HCT116 (cell line): ENCODE measurements at regions not wholly inside any gene's neighbourhood (a gene's known extent, or its start where the extent isn't known, plus 50 kb on each side); places are given as distances from the start of the nearest gene placed in this dataset.

Experiments
- ATAC-seq: fragments of 200-7000 bp; cut with Tn5 transposase; 2 replicates; pipeline ENCODE4 v1.9.1; 2020; ENCODE audit warnings: mild to moderate bottlenecking, moderate library complexity
- BruUV-seq: library from RNA; stranded (reverse); fragments of 400-500 nt; replicated peaks from 2 replicates; lab custom pipeline; 2021; lab: Mats Ljungman, UMichigan
- CTCF ChIA-PET: fragments of 300-600 bp; sonication (Branson Sonifier 250); formaldehyde crosslinking; loops from one replicate; lab custom pipeline; 2021; ENCODE audit warnings: antibody characterized with exemption; lab: Charles Lee
- POLR2A ChIA-PET: fragments of 300-600, 350-600 bp; sonication (Branson Sonifier 250); formaldehyde crosslinking; loops from one replicate; lab custom pipeline; 2021; ENCODE audit warnings: antibody characterized with exemption; lab: Charles Lee
- RAD21 ChIA-PET, 2 experiments: fragments of 300-600 bp; sonication (Branson Sonifier 250); formaldehyde crosslinking; loops; one replicate each; lab custom pipeline; 2023; ENCODE audit warnings: low total read pairs in 2 of 2; ENCODE audit not compliant: uncharacterized antibody in 2 of 2, unreplicated experiment in 2 of 2, low non-redundant PET in 1 of 2; lab: Charles Lee
- DNase-seq: peaks from one replicate; pipeline ENCODE4 v3.0.0-alpha.2; 2010; ENCODE audit warnings: low read depth, low spot score
- H2AFZ ChIP-seq: fragments of 200-600 bp; shearing (Covaris generic), sonication (generic); 2 replicates; pipeline ENCODE4 v1.6.1; 2017; ENCODE audit warnings: low read depth, mixed run types, mixed read lengths, antibody characterized with exemption, low read length; ENCODE audit not compliant: poor library complexity, severe bottlenecking
- H3K27ac ChIP-seq: 2 replicates; pipeline ENCODE4 v1.5.1; 2012; ENCODE audit warnings: low read depth, low read length
- H3K27me3 ChIP-seq: fragments of 200-600 bp; sonication (generic); 2 replicates; pipeline ENCODE4 v1.6.1; 2016; ENCODE audit warnings: mixed run types, low read length, mixed read lengths; ENCODE audit not compliant: insufficient read depth
- H3K36me3 ChIP-seq, 2 experiments: fragments of 200-500 bp in 1 of 2; fragments of 200-600 bp in 1 of 2; sonication (Bioruptor generic) in 1 of 2; sonication (generic) in 1 of 2; 2 replicates each; pipeline versions ENCODE4 v1.5.1 to v1.6.1; 2014 to 2016; ENCODE audit warnings: low read length in 2 of 2, inconsistent platforms in 1 of 2, mixed read lengths in 1 of 2, mixed run types in 1 of 2; ENCODE audit not compliant: insufficient read depth in 2 of 2, control insufficient read depth in 1 of 2
- H3K4me1 ChIP-seq, 2 experiments: fragments of 200-600 bp in 1 of 2; sonication (generic) in 1 of 2; 2 replicates each; pipeline versions ENCODE4 v1.5.1 to v1.6.1; 2012 to 2017; ENCODE audit warnings: low read length in 2 of 2, inconsistent platforms in 1 of 2, mild to moderate bottlenecking in 1 of 2, mixed read lengths in 1 of 2, mixed run types in 1 of 2, moderate library complexity in 1 of 2; ENCODE audit not compliant: insufficient read depth in 2 of 2, control insufficient read depth in 1 of 2
- H3K4me2 ChIP-seq: fragments of 200-600 bp; sonication (generic); 2 replicates; pipeline ENCODE4 v1.6.1; 2017; ENCODE audit warnings: mixed run types, low read length, mixed read lengths
- H3K4me3 ChIP-seq, 2 experiments: fragments of 200-600 bp in 1 of 2; sonication (generic) in 1 of 2; replicated peaks in 1 of 2; 2 replicates each; pipeline ENCODE4 v1.5.1; 2011 to 2016; ENCODE audit warnings: low read length in 2 of 2, control low read depth in 1 of 2, low read depth in 1 of 2, mild to moderate bottlenecking in 1 of 2, mixed read lengths in 1 of 2, mixed run types in 1 of 2
- H3K79me2 ChIP-seq: fragments of 200-600 bp; sonication (generic); 2 replicates; pipeline ENCODE4 v1.6.1; 2017; ENCODE audit warnings: mild to moderate bottlenecking, mixed run types, low read length, moderate library complexity, mixed read lengths; ENCODE audit not compliant: insufficient read depth
- H3K9ac ChIP-seq: fragments of 200-600 bp; sonication (generic); 2 replicates; pipeline ENCODE4 v1.6.1; 2016; ENCODE audit warnings: low read length, mixed read lengths
- H3K9me2 ChIP-seq: fragments of 200-600 bp; sonication (generic), shearing (Covaris generic); 2 replicates; pipeline ENCODE4 v1.6.1; 2017; ENCODE audit warnings: mixed run types, mild to moderate bottlenecking, moderate library complexity; ENCODE audit not compliant: insufficient read depth
- H3K9me3 ChIP-seq, 2 experiments: fragments of 200-500 bp in 1 of 2; fragments of 200-600 bp in 1 of 2; sonication (Bioruptor generic) in 1 of 2; sonication (generic) in 1 of 2; 2 replicates each; pipeline ENCODE4 v1.6.1; 2014 to 2017; ENCODE audit warnings: low read length in 2 of 2, mixed read lengths in 2 of 2, inconsistent platforms in 1 of 2, low read depth in 1 of 2, mild to moderate bottlenecking in 1 of 2, mixed run types in 1 of 2, moderate library complexity in 1 of 2; ENCODE audit not compliant: control insufficient read depth in 1 of 2, insufficient read depth in 1 of 2
- H4K20me1 ChIP-seq: fragments of 200-600 bp; sonication (generic), shearing (Covaris generic); 2 replicates; pipeline ENCODE4 v1.6.1; 2017; ENCODE audit warnings: mixed run types, mild to moderate bottlenecking, moderate library complexity; ENCODE audit not compliant: insufficient read depth
- ATF3 ChIP-seq: IDR thresholded peaks from 2 replicates; pipeline ENCODE4 v1.6.1; 2012
- CEBPB ChIP-seq: IDR thresholded peaks from 2 replicates; pipeline ENCODE4 v1.6.1; 2012; ENCODE audit warnings: low read depth
- ELF1 ChIP-seq: IDR thresholded peaks from 2 replicates; pipeline ENCODE4 v1.6.1; 2012; ENCODE audit warnings: low read depth, borderline replicate concordance
- FOSL1 ChIP-seq: IDR thresholded peaks from 2 replicates; pipeline ENCODE4 v1.6.1; 2012; ENCODE audit warnings: low read depth
- MAX ChIP-seq: IDR thresholded peaks from 2 replicates; pipeline ENCODE4 v1.6.1; 2012
- POLR2A ChIP-seq: IDR thresholded peaks from 2 replicates; pipeline ENCODE4 v1.7.0; 2011; ENCODE audit warnings: borderline replicate concordance; ENCODE audit not compliant: insufficient read depth, insufficient read length; ENCODE audit errors: extremely low read depth
- POLR2AphosphoS5 ChIP-seq: IDR thresholded peaks from 2 replicates; pipeline ENCODE4 v1.6.1; 2011; ENCODE audit warnings: mild to moderate bottlenecking, low read depth, low read length, moderate library complexity
- SIN3A ChIP-seq: IDR thresholded peaks from 2 replicates; pipeline ENCODE4 v1.6.1; 2012; ENCODE audit warnings: low read depth
- SP1 ChIP-seq: IDR thresholded peaks from 2 replicates; pipeline ENCODE4 v1.6.1; 2012; ENCODE audit warnings: low read depth
- SRF ChIP-seq: IDR thresholded peaks from 2 replicates; pipeline ENCODE4 v1.6.1; 2012; ENCODE audit warnings: low read depth
- TCF7L2 ChIP-seq: IDR thresholded peaks from 2 replicates; pipeline ENCODE4 v1.7.0; 2011; ENCODE audit warnings: borderline replicate concordance, inconsistent platforms; ENCODE audit not compliant: insufficient read depth, insufficient read length; ENCODE audit errors: extremely low read depth
- YY1 ChIP-seq: IDR thresholded peaks from 2 replicates; pipeline ENCODE4 v1.6.1; 2011; ENCODE audit warnings: low read length, low read depth, moderate library complexity, mild to moderate bottlenecking; ENCODE audit not compliant: insufficient replicate concordance; ENCODE audit errors: extremely low read depth
- ZBTB33 ChIP-seq: IDR thresholded peaks from 2 replicates; pipeline ENCODE4 v1.6.1; 2011; ENCODE audit warnings: mild to moderate bottlenecking, low read length, moderate library complexity; ENCODE audit not compliant: insufficient replicate concordance; ENCODE audit errors: extremely low read depth
- ZNF274 ChIP-seq: fragments of 200-500 bp; sonication (Bioruptor generic); IDR thresholded peaks from 2 replicates; pipeline ENCODE4 v1.6.1; 2014; ENCODE audit warnings: mild to moderate bottlenecking, low read depth, low read length, inconsistent platforms
- intact Hi-C: fragments of 100-400 bp; cut with micrococcal nuclease; formaldehyde crosslinking; loops from 2 replicates; pipeline ENCODE4 v1.10.0; 2022

- Histone ChIP-seq H3K36me3 (no peaks in the 10 kb centered on the region), H3K4me2 (no peak overlapping the region), H3K4me3 (no peak overlapping the region), H3K9ac (no peak overlapping the region), H4K20me1 (no peaks in the 10 kb centered on the region), H3K27me3 (no peaks in the 10 kb centered on the region), H3K9me3 (peaks cover 9 to 33% of the 10 kb centered on the region in 2 experiments; a peak in 2 of 4 replicates), H3K9me2 (no peaks in the 10 kb centered on the region), H3K4me1 (no peaks in the 10 kb centered on the region), H3K79me2 (no peaks in the 10 kb centered on the region), H2AFZ (no peak overlapping the region), H3K27ac (no peak overlapping the region)
- ATAC-seq (no peak), DNase-seq (no peak)
- intact Hi-C loops: no loop called here
- TF ChIP-seq TCF7L2 (no peak), SRF (no peak), SIN3A (no peak), ATF3 (no peak), FOSL1 (no peak), ZBTB33 (no peak), YY1 (no peak), MAX (no peak), ELF1 (no peak), SP1 (no peak), POLR2AphosphoS5 (no peak), POLR2A (no peak), ZNF274 (no peak), CEBPB (no peak)
- RAD21 ChIA-PET: no interaction called here
- POLR2A ChIA-PET: no interaction called here
- no TSS peak for BruUV-seq
- CTCF ChIA-PET: no interaction called here
Measured at GRCh38 chr16:64384636-64385035, 737.2 kb downstream of the CDH11 start.
